Smooth muscle cell (in vitro differentiated cells): ENCODE measurements at regions not wholly inside any gene's neighbourhood (a gene's known extent, or its start where the extent isn't known, plus 50 kb on each side); places are given as distances from the start of the nearest gene placed in this dataset.
"Not testable (repeated sequence)": the region's sequence is repeated elsewhere in the genome, so short reads cannot be mapped to it uniquely, and the experiment has no call there.

Source experiments
- DNase-seq: peaks from one replicate; lab custom pipeline; 2025; ENCODE audit not compliant: unreplicated experiment; lab: John Stamatoyannopoulos, UW
- H2AFZ ChIP-seq: fragments of 200-600 bp; sonication (generic); 2 replicates; pipeline ENCODE4 v1.6.0; 2016; ENCODE audit warnings: antibody characterized with exemption, low read depth, mild to moderate bottlenecking
- H3F3A ChIP-seq: fragments of 200-600 bp; sonication (generic); 2 replicates; pipeline ENCODE4 v1.6.0; 2017; ENCODE audit warnings: antibody characterized with exemption, low read depth
- H3K27ac ChIP-seq: fragments of 200-600 bp; sonication (generic); 2 replicates; pipeline ENCODE4 v1.5.1; 2016; ENCODE audit warnings: low read depth, mild to moderate bottlenecking
- H3K27me3 ChIP-seq: fragments of 200-600 bp; sonication (generic); 2 replicates; pipeline ENCODE4 v1.6.1; 2016; ENCODE audit warnings: low read depth, mild to moderate bottlenecking
- H3K36me3 ChIP-seq: fragments of 200-600 bp; sonication (generic); 2 replicates; pipeline ENCODE4 v1.5.1; 2016; ENCODE audit warnings: low read depth
- H3K4me1 ChIP-seq: fragments of 200-600 bp; sonication (generic); 2 replicates; pipeline ENCODE4 v1.5.1; 2016; ENCODE audit warnings: low read depth
- H3K4me2 ChIP-seq: fragments of 200-600 bp; sonication (generic); 2 replicates; pipeline ENCODE4 v1.6.0; 2016; ENCODE audit warnings: mild to moderate bottlenecking
- H3K4me3 ChIP-seq: fragments of 200-600 bp; sonication (generic); 2 replicates; pipeline ENCODE4 v1.5.1; 2016; ENCODE audit warnings: mild to moderate bottlenecking
- H3K79me2 ChIP-seq: fragments of 200-600 bp; sonication (generic); 2 replicates; pipeline ENCODE4 v1.6.0; 2016; ENCODE audit warnings: low read depth, mild to moderate bottlenecking
- H3K9ac ChIP-seq: fragments of 200-600 bp; sonication (generic); 2 replicates; pipeline ENCODE4 v1.6.0; 2016; ENCODE audit warnings: low read depth
- H3K9me3 ChIP-seq: fragments of 200-600 bp; sonication (generic); replicated peaks from 2 replicates; pipeline ENCODE4 v1.5.1; 2016; ENCODE audit warnings: low read depth
- H4K20me1 ChIP-seq: fragments of 200-600 bp; sonication (generic); 2 replicates; pipeline ENCODE4 v1.6.0; 2016; ENCODE audit warnings: low read depth
- CTCF ChIP-seq: fragments of 200-600 bp; sonication (generic); IDR thresholded peaks from 2 replicates; pipeline ENCODE4 v1.5.1; 2017; ENCODE audit warnings: borderline replicate concordance, mild to moderate bottlenecking, antibody characterized with exemption; ENCODE audit not compliant: insufficient read depth, poor library complexity, severe bottlenecking
- WGBS: methylation state at CpG from one replicate; pipeline ENCODE4 v1.1.7; 2016; ENCODE audit warnings: low lambda C conversion rate; 5-methylcytosine and 5-hydroxymethylcytosine counted together

GRCh38 chr12:79993106-79993862, 58.4 kb upstream of the PPP1R12A start:
- no peaks in the 10 kb centered on the region for H4K20me1 ChIP-seq
- no peak overlapping the region for H3K9ac ChIP-seq
- H3K4me3 ChIP-seq = no peak overlapping the region
- H2AFZ ChIP-seq = no peak overlapping the region
- no peaks in the 10 kb centered on the region for H3F3A ChIP-seq
- H3K27ac ChIP-seq = no peak overlapping the region
- H3K9me3 ChIP-seq = no peaks in the 10 kb centered on the region
- no peaks in the 10 kb centered on the region for H3K36me3 ChIP-seq
- no peaks in the 10 kb centered on the region for H3K79me2 ChIP-seq
- 98% methylated on average over 39 of the region's 43 CpGs for WGBS
- no peak for TF ChIP-seq CTCF
- no peak for DNase-seq
- H3K4me1 ChIP-seq = peaks cover 3% of the 10 kb centered on the region
- no peaks in the 10 kb centered on the region for H3K27me3 ChIP-seq
- no peak overlapping the region for H3K4me2 ChIP-seq

GRCh38 chr12:79991586-79991985, 56.7 kb upstream of the PPP1R12A start:
- Histone ChIP-seq H3K9ac (no peak overlapping the region), H3K79me2 (no peaks in the 10 kb centered on the region), H3K27ac (no peak overlapping the region), H3K4me3 (no peak overlapping the region), H3K36me3 (no peaks in the 10 kb centered on the region), H3K27me3 (no peaks in the 10 kb centered on the region), H4K20me1 (no peaks in the 10 kb centered on the region), H3K4me2 (no peak overlapping the region), H2AFZ (no peak overlapping the region), H3K9me3 (no peaks in the 10 kb centered on the region), H3F3A (no peaks in the 10 kb centered on the region), H3K4me1 (peaks cover 5% of the 10 kb centered on the region)
- DNase-seq = no peak
- TF ChIP-seq CTCF = no peak
- 55% methylated on average over 3 of the region's 3 CpGs for WGBS

GRCh38 chr12:79990509-79991338, 55.8 kb upstream of the PPP1R12A start:
- H3K27me3 ChIP-seq, H3F3A ChIP-seq, H3K4me1 ChIP-seq, H3K4me3 ChIP-seq, H3K27ac ChIP-seq, H3K9me3 ChIP-seq, H4K20me1 ChIP-seq, H3K9ac ChIP-seq, H3K36me3 ChIP-seq, H3K4me2 ChIP-seq, H2AFZ ChIP-seq, H3K79me2 ChIP-seq, DNase-seq: not testable (repeated sequence)
- 95% methylated on average over 10 of the region's 10 CpGs for WGBS

- no peak overlapping the region for H2AFZ ChIP-seq
- H3K9me3 ChIP-seq = no peaks in the 10 kb centered on the region
- no peaks in the 10 kb centered on the region for H4K20me1 ChIP-seq
- peaks cover 17% of the 10 kb centered on the region for H3K4me1 ChIP-seq
- no peak overlapping the region for H3K9ac ChIP-seq
- H3K79me2 ChIP-seq = no peaks in the 10 kb centered on the region
- H3K36me3 ChIP-seq = no peaks in the 10 kb centered on the region
- no peak for DNase-seq
- no peak for TF ChIP-seq CTCF
- H3K4me2 ChIP-seq = peak overlapping the region; percentile 37
- H3F3A ChIP-seq = peaks cover 11% of the 10 kb centered on the region
- H3K27ac ChIP-seq = no peak overlapping the region
- no peaks in the 10 kb centered on the region for H3K27me3 ChIP-seq
- H3K4me3 ChIP-seq = no peak overlapping the region
These were observed 53.5 kb upstream of the PPP1R12A start for GRCh38 chr12:79988368-79988767.
